ENCODE measurements at regions not wholly inside any gene's neighbourhood (a gene's known extent, or its start where the extent isn't known, plus 50 kb on each side); places are given as distances from the start of the nearest gene placed in this dataset.
"Not testable (repeated sequence)": the region's sequence is repeated elsewhere in the genome, so short reads cannot be mapped to it uniquely, and the experiment has no call there.

DNA sequence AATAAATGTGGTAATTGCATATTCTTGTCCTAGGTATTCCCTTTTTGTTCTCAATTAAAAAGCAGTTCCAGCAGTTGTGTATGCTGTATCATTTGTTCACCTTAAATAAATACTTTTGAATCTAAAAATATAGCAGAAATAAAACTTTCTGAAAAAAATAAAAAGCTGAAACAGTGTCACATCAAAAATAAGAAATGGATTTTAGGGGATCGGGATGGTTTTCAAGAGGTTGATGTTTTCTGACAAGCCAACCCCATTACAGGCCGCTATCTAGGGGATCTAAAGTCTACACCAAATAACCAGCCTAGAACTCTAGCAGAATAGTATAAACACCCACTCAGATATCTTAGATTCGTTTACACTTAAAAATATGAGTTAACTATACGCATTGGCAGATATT, 95.4 kb upstream of the MAML3 start:
- no peak for DNase-seq (ENCODE audit: low read depth in 2 of 3, low spot score in 2 of 3)

DNA sequence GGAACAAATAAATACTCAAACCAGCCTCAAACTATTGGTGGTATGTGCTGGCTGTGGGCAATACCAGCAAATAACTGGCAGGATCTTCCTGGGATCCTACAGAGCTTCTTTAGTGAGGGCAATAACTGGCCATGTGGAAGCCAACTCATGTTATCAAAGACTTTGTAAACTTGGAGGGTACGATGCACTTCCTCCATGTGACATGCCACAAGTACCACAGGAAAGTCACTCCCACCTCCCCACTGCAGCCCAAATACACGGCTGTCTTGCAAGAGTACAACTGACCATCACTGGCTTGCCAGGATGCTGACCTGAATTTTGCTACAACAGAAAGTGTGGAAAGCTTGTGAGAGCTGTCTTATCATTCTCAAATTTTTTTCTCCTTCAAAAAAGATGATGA, 93.3 kb upstream of the MAML3 start:
- DNase-seq (ENCODE audit: low read depth in 2 of 3, low spot score in 2 of 3), result no peak

DNA sequence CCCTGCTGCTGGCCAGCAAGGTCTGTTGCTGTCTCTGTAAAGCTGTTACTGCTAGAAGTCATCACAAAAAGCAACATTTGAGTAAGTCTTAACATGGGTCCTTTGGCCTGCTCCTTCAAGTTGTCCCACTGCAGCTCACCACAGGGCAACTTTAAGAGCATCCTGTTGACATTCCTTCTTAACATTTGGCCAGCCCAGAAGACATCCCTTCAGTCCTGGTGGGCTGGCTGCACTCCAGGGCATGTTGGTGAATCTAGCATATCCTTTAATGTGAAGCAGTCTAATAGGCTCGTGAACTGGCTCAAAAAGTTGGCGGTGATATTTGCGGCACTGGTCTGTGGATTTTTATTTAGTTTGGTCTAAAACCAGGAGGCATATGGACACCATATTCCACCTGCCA, 92.2 kb upstream of the MAML3 start:
- no peak for DNase-seq (ENCODE audit: low read depth in 2 of 3, low spot score in 2 of 3)

DNA sequence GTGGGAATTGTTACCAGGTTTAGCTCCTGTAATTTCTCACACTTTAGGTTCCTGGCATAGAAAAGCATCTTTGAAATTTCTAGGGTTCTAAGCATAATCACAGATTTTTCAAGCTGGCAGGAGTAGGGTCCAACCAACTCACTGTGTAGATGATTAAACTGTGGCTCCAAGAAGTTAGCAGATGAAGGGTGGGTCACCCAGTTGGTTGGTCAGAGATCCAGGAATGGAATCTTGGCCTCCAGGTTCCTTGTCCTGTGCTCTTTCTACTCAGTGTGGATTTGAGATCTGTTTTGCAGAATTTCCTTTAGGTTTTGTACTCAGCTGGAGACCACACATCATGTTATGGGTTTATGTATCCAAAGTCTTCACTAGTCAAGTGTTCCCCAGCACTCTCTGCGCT, 90.3 kb upstream of the MAML3 start:
- DNase-seq (ENCODE audit: low read depth in 2 of 3, low spot score in 2 of 3), result no peak

DNA sequence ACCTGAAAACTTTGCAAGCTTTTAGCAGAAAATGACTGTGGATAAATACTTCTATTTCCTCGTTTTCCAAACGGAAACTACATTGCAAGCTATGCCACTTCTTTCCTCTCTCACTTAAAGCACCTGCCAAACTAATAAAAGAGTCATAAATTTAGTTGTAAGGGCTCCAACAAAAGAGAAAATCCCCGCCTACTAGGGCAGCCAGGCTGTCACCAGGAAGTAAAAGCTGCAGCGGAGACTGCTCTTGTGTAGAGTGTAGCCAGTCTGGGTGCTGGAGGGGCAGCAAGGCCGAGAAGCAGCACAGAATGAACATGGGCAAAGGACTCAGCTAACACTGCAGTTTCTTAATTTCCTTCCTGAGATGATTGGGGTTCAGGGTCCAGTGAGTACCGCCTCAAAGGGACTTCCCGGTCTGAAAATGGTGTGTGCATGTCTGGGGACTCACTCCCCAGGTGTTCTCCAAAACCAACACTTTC, 89.3 kb upstream of the MAML3 start:
- DNase-seq (ENCODE audit: low read depth in 2 of 3, low spot score in 2 of 3), result no peak

DNA sequence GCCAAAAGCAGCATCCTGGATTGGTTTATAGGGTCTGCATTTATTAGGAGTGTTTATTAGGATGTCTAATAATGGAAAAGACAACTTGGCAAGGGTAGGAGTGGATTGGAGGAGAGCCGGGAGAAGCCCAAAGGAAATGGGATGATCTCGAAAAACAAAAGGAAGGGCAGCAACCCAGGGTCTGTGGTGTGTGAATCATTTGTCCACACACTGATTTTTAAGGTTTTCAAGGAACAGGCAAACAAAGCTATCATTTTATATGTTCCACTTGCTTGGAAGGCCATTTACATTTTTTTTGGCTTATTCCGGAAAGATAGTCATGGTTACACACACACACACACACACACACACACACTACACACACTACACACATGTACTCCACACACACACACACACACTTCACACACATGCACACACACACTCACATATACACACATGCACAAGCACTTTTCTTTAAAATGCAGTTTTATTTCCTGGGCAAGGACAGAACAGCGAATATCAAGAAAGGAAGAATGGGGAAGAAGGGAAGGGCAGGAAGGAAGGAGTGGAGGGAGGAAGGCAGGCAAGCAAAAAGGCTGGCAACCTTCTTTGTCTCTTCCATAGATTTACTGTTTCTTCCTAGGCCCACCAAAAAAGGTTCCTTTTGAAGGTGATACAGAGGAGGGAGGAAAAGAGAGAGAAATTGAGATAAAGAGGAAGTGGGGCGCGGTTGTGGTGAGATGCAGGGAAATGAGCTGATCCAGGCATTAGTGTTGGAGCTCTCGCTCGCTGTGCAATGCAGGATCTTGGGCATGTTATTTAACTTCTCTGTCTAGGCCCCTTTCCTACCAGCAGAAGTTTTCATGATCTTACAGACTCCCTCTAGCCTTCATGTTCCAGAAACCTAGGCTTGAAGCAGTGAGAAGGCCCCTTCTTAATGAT, 88.6 kb upstream of the MAML3 start:
- no peak for DNase-seq (ENCODE audit: low read depth in 2 of 3, low spot score in 2 of 3)

DNA sequence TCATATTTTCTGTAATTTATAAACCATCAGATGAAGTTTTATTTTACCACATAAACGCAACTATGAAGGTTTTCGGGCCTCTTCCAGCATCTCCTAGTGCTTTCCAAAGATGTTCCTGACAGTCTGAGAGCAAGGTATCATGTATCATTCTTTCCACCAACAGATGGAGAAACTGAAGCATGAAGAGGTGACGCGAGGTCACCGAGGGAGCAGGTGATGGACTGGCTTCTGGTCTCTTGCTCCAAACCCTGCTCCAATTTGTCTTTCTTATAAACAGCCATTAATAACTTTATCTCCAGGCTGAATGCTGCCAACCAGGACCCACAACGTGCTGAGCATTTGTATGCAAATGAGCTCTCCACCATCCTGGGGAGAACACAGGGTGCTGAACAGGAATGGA, 86.3 kb upstream of the MAML3 start:
- DNase-seq (ENCODE audit: low read depth in 2 of 3, low spot score in 2 of 3), result no peak

DNA sequence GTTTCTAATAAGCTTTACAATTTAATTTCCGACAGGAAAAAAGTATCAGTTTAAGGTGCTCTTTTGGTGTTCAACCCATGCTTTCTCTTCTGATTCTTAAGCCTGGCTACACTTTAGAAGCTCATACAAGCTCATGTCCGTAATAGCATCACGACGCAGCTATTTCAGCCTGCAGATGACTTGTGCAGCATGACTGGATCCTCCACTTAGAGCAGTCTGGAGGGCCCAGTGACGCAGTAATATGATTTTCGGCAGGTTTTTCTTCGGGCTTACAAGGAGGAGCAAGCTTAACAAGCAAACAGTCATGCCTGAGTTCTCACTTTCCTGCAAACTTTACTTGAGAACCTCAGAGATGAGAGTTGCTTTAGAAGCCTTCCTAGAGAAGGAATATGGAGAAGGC, 85.3 kb upstream of the MAML3 start:
- DNase-seq (ENCODE audit: low read depth in 2 of 3, low spot score in 2 of 3), result no peak

DNA sequence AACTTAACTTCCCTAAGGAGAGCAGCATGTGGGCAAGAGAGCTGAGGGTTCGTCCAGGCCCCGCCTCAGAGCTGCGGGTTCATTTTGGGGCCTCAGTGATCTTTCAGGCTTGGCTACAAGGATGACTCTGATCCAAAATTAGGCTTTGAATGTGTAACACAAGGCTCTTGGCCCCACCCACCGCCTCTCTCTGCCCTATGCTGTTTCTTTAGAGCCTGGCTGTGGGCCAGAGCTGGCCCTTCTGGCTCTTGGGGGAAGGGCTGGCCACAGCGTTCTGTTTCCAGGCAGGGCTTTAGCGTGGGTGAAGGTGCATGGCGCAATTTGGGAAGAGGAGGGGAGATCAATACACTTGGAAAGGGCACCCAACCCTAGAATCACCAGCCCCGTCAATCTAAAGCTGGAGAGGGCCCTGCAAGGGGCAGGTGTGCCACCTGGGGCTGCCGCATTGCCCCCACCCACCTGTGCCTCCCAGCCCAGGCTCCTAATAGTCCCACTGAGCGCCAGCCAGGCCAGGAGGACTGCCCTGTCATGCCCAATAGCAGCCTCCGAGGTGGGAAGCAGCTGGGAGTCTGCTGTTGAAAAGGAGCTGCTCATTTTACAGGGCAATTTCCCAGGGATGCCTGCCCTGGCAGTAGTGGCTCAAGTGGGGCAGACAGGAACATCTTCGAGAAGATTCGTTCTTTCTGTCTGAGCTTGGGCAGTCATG, 84.5 kb upstream of the MAML3 start:
- no peak for DNase-seq (ENCODE audit: low read depth in 2 of 3, low spot score in 2 of 3)

DNA sequence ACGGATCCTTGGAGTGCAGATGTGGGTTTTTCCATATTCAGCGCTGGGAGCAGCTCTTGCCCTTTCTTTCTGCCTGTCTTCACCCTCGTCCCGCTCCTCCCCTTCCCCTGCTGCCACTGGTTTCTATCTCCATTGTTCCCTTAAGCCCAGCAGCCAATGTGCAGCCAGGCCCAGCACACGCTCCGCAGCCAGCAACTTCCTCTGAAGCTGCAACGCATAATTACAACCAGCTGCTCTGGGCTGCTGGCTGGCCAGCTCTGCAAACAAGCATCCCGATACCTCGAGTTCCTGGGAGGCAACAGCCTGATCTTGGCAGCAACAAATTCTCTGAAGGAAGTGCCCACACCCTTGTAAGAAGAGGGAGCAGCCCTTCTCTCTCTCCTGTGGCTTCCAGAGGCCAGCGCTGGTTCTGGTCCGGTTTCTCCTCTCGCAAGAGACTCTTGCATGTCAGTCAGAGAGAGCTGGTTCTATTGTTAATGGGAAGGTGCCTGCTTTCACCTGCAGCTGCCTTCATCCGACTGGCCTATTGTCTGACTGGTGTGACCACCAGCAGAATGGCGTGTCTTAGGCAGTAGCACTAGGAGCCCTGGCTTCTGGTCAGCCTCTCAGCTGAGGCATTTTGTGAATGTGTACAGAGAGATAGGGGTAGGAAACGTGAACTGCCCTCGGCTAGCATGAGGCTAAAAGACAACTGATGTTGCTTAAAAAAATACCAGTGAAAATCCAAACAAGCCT, 83.8 kb upstream of the MAML3 start:
- no peak for DNase-seq (ENCODE audit: low read depth in 2 of 3, low spot score in 2 of 3)

DNA sequence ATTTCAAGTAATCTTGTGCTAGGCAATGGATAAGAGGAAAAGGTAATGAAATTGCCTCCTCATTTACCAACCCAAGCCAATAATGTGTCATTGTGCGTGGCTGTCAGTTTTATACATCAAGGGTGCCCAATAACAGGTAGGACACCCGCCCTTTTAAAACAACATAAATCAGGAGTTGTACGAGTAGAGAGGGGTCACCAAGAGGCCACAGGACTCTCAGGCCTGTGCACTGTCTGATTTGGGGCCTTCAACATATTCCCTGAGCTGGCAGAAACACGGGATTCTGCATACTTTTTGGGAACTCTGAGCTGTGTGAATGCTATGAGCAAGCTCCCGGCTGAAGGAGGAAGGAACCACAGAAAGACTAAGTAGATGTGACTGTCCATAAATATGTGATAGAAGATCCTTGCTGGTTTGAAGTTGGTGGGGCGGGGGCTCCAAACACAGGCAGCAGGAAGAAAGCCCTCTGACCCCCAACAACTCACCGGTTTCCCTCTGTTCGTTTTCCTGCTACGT, 82.7 kb upstream of the MAML3 start:
- DNase-seq (ENCODE audit: low read depth in 2 of 3, low spot score in 2 of 3), result no peak

DNA sequence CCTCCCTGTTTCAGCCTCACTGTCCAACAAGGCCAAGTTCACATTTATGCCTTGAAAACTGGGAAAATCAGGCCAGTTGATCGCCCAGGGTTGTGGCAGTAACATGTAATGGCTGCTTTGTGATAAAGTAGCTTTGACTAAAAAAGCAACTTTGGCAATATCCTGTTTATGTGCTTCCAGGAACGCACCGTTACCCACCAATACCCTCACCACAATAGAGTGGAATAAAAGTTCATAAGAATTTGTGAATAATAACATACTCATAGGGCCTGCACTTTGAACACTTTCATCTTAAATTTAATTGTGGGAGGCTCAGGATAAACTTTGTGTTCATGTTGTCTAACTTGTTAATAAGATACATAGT, 80.7 kb upstream of the MAML3 start:
- DNase-seq (ENCODE audit: low read depth in 2 of 3, low spot score in 2 of 3), result no peak

DNA sequence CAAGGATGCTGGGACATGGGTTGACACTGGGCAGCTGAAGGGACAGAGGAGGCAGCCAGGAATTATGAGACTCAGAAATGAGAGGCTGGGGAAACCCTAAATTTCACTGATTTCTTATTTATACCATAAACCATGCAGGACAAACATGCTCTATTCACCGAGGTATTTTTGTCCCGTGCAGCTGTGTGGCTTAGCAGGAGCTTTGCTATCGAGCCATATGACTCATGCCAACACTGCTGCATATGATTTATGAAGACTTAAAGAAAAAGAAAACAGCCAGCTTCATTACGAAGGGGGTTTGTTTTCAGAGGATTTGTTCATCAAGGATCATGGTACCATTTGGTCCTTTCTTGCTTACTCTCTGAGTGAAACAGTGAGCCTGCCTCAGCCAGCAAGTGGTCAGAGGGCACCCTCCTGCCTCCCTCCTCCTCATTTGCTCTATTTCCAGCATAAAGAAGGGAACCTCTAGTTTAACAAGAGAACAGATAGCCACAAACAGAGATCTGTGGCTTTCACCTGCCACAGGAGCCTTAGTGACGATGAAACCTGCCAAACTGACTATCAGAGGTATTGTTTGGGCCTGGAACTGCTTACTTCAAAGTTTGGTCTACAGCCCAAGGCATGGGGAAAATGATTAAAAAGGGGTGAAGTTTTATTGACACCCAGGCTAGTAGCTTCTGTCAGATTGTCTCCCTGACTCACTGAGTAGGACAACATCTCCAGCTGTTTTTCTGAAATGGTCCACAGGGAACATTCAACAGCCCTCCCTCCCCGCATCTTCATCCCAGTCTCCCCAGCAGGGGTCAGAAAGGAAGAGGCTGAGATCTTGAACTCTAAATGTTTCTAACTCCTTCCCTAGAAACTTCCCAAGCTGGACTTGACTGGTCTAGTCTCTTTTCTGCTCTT, 80.1 kb upstream of the MAML3 start:
- DNase-seq (ENCODE audit: low read depth in 2 of 3, low spot score in 2 of 3), result no peak

DNA sequence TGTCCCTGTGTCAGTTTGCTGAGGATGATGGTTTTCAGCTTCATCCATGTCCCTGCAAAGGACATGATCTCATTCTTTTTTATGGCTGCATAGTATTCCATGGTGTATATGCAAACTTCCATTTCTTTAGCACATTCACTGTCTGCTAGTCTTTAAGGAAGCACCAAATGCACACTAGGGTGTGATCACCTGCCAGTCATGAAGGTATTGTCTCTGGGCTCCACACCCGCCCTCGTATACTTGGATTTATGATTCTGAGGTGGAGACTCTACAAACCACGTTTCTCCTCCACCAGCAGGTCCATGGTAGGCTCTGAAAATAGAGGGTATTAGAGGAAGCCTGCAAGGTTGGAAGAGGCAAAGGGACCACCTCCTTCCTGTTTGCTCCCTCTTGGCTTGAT, 75.9 kb upstream of the MAML3 start:
- no peak for DNase-seq (ENCODE audit: low read depth in 2 of 3, low spot score in 2 of 3)

DNA sequence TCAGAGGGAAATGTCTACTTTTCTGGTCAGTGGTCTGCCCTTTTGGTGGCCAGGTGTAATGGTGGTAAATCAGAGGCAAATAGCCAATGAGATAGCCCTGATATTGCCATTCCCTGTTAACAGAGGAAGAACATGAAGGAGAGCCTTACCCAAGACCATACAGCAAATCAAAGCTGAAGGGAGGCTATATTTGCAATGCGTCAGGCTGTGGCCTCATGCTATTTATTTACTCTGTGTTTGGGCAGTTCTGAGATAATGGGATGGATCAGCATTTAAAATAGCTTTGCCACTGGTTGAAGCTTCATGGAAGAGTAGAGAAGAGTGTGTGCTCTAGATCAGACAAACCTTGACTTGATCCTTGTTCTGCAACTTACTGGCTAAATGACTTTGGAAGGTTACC, 73.3 kb upstream of the MAML3 start:
- DNase-seq (ENCODE audit: low read depth in 2 of 3, low spot score in 2 of 3), result no peak

DNA sequence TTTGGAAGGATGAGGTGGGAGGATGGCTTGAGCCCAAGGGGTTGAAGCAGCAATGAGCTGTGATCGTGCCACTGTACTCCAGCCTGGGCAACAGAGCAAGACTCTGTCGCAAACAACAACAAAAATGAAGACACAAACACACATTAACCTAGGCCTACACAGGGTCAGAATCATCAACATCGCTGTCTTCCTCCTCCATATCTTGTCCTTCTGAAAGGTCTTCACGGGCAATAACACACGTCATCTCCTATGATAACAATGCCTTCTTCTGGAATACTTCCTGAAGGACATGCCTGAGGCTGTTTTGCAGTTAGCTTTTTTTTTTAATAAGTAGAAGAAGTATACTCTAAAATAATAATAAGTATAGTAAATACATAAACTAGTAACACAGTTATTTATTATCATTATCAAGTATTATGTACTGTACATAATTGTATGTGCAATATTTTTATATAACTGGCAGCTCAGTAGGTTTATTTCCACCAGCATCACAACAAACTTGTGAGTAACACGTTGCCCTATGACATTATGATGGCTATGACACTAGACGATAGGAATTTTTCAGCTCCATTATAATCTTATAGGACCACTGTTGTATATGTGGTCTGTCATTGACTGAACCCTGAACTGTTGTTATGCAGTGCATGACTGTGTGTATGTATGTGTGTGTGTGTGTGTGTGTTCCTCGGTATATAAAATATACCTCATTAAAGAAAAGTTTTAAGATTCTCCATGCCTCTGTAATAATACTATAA, 69.2 kb upstream of the MAML3 start:
- no peak for DNase-seq (ENCODE audit: low read depth in 2 of 3, low spot score in 2 of 3)

DNA sequence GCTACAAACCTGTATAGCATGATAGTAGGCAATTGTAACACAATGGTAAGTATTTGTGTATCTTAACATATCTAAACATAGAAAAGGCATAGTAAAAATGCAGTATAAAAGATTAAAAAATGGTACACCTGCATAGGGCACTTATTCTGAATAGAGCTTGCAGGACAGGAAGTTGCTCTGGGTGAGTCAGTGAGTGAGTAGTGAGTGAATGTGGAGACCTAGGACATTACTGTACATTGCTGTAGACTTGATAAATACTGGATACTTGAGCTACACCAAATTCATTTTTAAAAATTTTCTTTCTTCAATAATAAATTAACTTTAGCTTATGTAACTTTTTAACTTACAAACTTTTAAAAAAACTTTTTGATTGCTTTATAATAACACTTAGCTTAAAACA, 68.2 kb upstream of the MAML3 start:
- no peak for DNase-seq (ENCODE audit: low read depth in 2 of 3, low spot score in 2 of 3)

DNA sequence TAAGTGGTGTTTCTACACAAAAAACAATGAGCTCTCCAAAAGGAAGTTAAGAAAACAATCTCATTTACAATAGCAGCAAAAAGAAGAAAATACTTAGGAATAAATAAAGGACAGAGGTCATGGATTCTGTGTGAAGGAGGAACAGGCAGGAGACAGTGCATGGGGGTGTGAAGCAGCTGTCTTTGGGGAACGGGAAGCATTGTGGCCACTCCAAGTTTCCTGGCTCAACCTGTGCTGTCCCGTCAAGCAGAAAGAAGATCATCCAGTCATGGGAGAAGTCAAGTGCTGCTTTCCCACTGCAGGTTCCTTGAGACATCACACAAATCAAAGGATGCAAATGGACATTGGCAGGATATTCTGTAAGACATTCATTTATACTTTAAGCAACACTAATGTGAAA, 66.1 kb upstream of the MAML3 start:
- DNase-seq (ENCODE audit: low read depth in 2 of 3, low spot score in 2 of 3), result no peak

DNA sequence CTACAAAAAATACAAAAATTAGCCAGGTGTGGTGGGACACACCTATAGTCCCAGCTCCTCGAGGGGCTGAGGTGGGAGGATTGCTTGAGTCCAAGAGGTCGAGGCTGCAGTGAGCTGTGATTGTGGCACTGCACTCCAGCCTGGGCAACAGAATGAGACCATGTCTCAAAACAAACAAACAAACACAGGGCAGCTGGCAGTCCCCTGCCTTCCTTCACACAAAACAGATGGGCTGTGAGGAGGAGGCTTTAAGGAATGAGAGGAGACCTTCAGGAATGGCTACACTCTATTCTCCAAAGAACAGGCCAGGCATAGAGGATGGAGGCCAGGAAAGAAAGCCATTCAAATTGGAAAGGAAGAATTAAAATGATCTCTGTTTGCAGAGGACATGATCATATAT, 65.6 kb upstream of the MAML3 start:
- DNase-seq (ENCODE audit: low read depth in 2 of 3, low spot score in 2 of 3), result no peak

DNA sequence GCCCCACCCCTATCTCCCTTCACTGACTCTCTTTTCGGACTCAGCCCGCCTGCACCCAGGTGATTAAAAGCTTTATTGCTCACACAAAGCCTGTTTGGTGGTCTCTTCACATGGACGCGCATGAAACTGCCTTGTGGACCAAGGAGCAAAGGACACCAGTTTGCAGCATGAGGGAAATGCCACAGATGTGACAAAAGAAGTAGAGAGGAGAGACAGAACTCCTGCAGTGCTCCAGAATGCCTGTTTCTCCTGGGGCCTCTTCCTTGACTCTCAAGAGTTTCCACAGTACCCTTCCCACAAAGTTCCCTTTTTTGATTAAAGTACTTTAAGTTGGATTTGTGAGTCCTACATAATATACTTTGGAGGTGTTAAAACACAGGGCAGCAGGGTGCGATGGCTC, 65.1 kb upstream of the MAML3 start:
- not testable (repeated sequence) for DNase-seq (ENCODE audit: low read depth in 2 of 3, low spot score in 2 of 3)
